Hepatocyte (in vitro differentiated cells): ENCODE measurements at regions not wholly inside any gene's neighbourhood (a gene's known extent, or its start where the extent isn't known, plus 50 kb on each side); places are given as distances from the start of the nearest gene placed in this dataset.

Experiments
- CTCF ChIP-seq: fragments of 200-600 bp; sonication (generic); IDR thresholded peaks from 2 replicates; pipeline ENCODE4 v1.5.1; 2016; ENCODE audit warnings: antibody characterized with exemption, mild to moderate bottlenecking; ENCODE audit not compliant: poor library complexity
- EZH2 ChIP-seq: fragments of 200-600 bp; sonication (generic); IDR thresholded peaks from 2 replicates; pipeline ENCODE4 v1.6.1; 2016; ENCODE audit warnings: antibody characterized with exemption, mild to moderate bottlenecking, borderline replicate concordance

DNA sequence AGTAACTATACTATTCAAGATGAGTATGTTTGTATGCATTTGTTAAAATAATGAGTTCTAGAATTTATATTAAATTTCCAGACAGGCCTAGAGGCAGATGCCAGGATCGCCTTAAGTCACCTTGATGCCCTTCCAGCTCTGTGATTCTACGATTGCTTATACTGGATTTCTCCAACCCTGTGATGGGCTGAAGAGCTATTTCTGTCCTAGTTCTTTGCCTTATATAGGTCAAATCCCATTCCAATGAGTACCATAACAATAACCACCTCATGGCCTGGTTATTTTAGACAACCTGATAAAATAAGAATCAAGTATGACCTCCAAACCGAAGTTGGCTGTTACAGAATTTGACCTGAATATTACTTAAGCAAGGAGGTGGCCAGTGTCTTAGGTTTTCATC, 79.8 kb upstream of the BLID start:
- TF ChIP-seq CTCF (no peak), EZH2 (no peak)
